ENCODE measurements at regions not wholly inside any gene's neighbourhood (a gene's known extent, or its start where the extent isn't known, plus 50 kb on each side); places are given as distances from the start of the nearest gene placed in this dataset.

DNA sequence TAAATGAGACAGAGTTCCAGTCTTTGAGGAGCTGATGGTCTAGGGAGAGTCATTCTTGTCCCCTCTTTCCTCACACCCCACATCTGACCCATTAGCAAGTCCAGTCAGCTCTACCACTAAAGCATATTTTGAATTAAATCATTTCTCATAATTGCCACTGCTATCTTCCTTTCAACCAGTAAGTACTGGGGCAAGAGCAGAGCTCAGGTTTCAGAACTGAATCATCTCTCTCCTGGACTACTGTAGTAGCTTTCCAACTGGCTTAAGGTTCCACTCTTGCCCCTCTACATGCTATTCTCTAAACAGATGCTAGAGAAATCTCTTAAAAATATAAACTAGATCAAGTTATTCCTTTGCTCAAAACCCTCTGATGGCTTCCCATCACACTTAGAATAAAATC, 218.3 kb downstream of the TTC6 start:
- Histone ChIP-seq H2AFZ (ENCODE audit: low read length) (no peak overlapping the region), H3K79me2 (ENCODE audit: insufficient read depth, low read length) (no peaks in the 10 kb centered on the region), H3K9me3 (ENCODE audit: low read length) (no peaks in the 10 kb centered on the region), H3K4me3 (replicated peaks in 1 of 3; ENCODE audit: insufficient read depth in 1 of 3, low read depth in 2 of 3, low read length in 3 of 3) (no peak overlapping the region), H3K4me1 (ENCODE audit: insufficient read depth, low read length) (peaks cover 40% of the 10 kb centered on the region), H4K20me1 (ENCODE audit: insufficient read depth, low read length) (no peaks in the 10 kb centered on the region), H3K9ac (ENCODE audit: insufficient read depth, low read depth, low read length) (no peak overlapping the region), H3K27ac (ENCODE audit: extremely low read length, insufficient read depth, low read length) (no peak overlapping the region), H3K27me3 (ENCODE audit: control insufficient read depth in 1 of 2, insufficient read depth in 2 of 2, low read length in 2 of 2) (no peaks in the 10 kb centered on the region), H3K36me3 (replicated peaks in 1 of 2; ENCODE audit: control insufficient read depth in 1 of 2, insufficient read depth in 2 of 2, low read length in 2 of 2) (no peaks in the 10 kb centered on the region), H3K4me2 (ENCODE audit: low read depth, low read length) (no peak overlapping the region)
- intact Hi-C loops (cut with micrococcal nuclease; ENCODE audit: unreplicated experiment), result no loop called here
- DNase-seq (ENCODE audit: low spot score), result no peak
- ChIA-PET CTCF (ENCODE audit: low intra/inter-chr PET ratio, low total read pairs) (no interaction called here), POLR2A (no interaction called here)
- in situ Hi-C loops (cut with HindIII; ENCODE audit: extremely low pct_ligation_motif_present, low pct_unique_long_range_greater_than_20kb), result no loop called here
- TF ChIP-seq, protein P1, sequence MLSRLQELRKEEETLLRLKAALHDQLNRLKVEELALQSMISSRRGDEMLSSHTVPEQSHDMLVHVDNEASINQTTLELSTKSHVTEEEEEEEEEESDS (CRISPR knock-in tag; IDR thresholded peaks at IDR 0.05; ENCODE audit: borderline replicate concordance), result no peak
- TF ChIP-seq DPF2 (CRISPR knock-in tag; IDR thresholded peaks at IDR 0.05; ENCODE audit: borderline replicate concordance, low read depth) (no peak), NBN (conservative IDR thresholded peaks at IDR 0.05) (no peak), JDP2 (CRISPR knock-in tag; IDR thresholded peaks at IDR 0.05; ENCODE audit: borderline replicate concordance) (no peak), ARNTL (CRISPR knock-in tag; IDR thresholded peaks at IDR 0.05) (no peak), KLF11 (CRISPR knock-in tag; IDR thresholded peaks at IDR 0.05) (no peak), ETV6 (CRISPR knock-in tag; conservative IDR thresholded peaks at IDR 0.05) (no peak)
- TF ChIP-seq, protein P2, sequence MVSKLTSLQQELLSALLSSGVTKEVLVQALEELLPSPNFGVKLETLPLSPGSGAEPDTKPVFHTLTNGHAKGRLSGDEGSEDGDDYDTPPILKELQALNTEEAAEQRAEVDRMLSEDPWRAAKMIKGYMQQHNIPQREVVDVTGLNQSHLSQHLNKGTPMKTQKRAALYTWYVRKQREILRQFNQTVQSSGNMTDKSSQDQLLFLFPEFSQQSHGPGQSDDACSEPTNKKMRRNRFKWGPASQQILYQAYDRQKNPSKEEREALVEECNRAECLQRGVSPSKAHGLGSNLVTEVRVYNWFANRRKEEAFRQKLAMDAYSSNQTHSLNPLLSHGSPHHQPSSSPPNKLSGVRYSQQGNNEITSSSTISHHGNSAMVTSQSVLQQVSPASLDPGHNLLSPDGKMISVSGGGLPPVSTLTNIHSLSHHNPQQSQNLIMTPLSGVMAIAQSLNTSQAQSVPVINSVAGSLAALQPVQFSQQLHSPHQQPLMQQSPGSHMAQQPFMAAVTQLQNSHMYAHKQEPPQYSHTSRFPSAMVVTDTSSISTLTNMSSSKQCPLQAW (CRISPR knock-in tag; IDR thresholded peaks at IDR 0.05), result no peak
- TF ChIP-seq, protein P3, sequence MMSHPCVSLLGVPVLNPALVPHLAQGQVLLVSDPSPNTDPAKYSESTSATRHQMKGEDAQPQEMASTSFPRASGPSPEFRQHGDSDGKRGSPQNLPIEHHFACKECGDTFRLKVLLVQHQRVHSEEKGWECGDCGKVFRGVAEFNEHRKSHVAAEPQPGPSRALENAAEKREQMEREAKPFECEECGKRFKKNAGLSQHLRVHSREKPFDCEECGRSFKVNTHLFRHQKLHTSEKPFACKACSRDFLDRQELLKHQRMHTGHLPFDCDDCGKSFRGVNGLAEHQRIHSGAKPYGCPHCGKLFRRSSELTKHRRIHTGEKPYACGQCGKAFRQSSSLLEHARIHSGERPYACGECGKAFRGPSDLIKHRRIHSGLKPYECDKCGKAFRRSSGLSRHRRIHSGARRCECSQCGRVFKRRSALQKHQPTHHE (CRISPR knock-in tag; IDR thresholded peaks at IDR 0.05; ENCODE audit: borderline replicate concordance), result no peak
- TF ChIP-seq, protein P4, sequence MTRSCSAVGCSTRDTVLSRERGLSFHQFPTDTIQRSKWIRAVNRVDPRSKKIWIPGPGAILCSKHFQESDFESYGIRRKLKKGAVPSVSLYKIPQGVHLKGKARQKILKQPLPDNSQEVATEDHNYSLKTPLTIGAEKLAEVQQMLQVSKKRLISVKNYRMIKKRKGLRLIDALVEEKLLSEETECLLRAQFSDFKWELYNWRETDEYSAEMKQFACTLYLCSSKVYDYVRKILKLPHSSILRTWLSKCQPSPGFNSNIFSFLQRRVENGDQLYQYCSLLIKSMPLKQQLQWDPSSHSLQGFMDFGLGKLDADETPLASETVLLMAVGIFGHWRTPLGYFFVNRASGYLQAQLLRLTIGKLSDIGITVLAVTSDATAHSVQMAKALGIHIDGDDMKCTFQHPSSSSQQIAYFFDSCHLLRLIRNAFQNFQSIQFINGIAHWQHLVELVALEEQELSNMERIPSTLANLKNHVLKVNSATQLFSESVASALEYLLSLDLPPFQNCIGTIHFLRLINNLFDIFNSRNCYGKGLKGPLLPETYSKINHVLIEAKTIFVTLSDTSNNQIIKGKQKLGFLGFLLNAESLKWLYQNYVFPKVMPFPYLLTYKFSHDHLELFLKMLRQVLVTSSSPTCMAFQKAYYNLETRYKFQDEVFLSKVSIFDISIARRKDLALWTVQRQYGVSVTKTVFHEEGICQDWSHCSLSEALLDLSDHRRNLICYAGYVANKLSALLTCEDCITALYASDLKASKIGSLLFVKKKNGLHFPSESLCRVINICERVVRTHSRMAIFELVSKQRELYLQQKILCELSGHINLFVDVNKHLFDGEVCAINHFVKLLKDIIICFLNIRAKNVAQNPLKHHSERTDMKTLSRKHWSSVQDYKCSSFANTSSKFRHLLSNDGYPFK (CRISPR knock-in tag; IDR thresholded peaks at IDR 0.05; ENCODE audit: borderline replicate concordance), result no peak
- BruUV-seq (replicated peaks), result no TSS peak
- no peak for FAIRE-seq
- no peak for ATAC-seq
